PFSK-1 (cell line): ENCODE measurements at regions not wholly inside any gene's neighbourhood (a gene's known extent, or its start where the extent isn't known, plus 50 kb on each side); places are given as distances from the start of the nearest gene placed in this dataset.

Source experiments
- FOXP2 ChIP-seq: optimal IDR thresholded peaks from 2 replicates; pipeline ENCODE3; 2011; ENCODE audit warnings: borderline replicate concordance, control low read depth, inconsistent platforms; ENCODE audit not compliant: insufficient read depth; ENCODE audit errors: extremely low read length, extremely low read depth
- POLR2AphosphoS5 ChIP-seq: IDR thresholded peaks from 2 replicates; pipeline ENCODE4 v1.6.1; 2012; ENCODE audit warnings: low read depth, mild to moderate bottlenecking, control low read depth, low read length, moderate library complexity
- SIN3A ChIP-seq: IDR thresholded peaks from 2 replicates; pipeline ENCODE4 v1.6.1; 2012; ENCODE audit warnings: mild to moderate bottlenecking, low read length, moderate library complexity, borderline replicate concordance; ENCODE audit not compliant: insufficient read depth
- TAF1 ChIP-seq: IDR thresholded peaks from 2 replicates; pipeline ENCODE4 v1.6.1; 2012; ENCODE audit warnings: low read length, control low read depth, borderline replicate concordance; ENCODE audit not compliant: insufficient read depth
- TF ChIP-seq, protein P1 (sequence below), 2 experiments: IDR thresholded peaks; 2 replicates each; pipeline versions ENCODE4 v1.6.1 to v1.8.0; 2011 to 2012; ENCODE audit warnings: low read depth in 2 of 2, low read length in 2 of 2, control low read depth in 1 of 2, inconsistent platforms in 1 of 2, mild to moderate bottlenecking in 1 of 2, moderate library complexity in 1 of 2; ENCODE audit not compliant: insufficient read depth in 1 of 2

DNA sequence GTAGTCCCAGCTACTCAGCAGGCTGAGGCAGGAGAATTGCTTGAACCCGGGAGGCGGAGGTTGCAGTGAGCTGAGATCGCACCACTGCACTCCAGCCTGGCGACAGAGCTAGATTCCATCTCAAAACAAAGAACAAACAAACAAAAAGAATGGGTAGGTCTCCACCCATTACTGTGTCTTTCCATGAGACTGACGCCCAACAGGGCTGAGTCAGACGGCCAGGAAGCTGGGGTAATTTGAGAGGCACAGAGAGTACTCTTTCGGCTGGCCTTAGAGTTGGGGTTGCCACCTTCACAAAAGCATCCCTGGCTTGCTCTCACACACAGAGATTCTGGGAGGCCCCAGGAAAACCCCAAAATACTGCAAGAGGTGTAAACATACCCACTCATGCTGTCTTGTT is 72.0 kb upstream of the DHRSX start:
- TF ChIP-seq FOXP2, result no peak
- TF ChIP-seq, protein P1, sequence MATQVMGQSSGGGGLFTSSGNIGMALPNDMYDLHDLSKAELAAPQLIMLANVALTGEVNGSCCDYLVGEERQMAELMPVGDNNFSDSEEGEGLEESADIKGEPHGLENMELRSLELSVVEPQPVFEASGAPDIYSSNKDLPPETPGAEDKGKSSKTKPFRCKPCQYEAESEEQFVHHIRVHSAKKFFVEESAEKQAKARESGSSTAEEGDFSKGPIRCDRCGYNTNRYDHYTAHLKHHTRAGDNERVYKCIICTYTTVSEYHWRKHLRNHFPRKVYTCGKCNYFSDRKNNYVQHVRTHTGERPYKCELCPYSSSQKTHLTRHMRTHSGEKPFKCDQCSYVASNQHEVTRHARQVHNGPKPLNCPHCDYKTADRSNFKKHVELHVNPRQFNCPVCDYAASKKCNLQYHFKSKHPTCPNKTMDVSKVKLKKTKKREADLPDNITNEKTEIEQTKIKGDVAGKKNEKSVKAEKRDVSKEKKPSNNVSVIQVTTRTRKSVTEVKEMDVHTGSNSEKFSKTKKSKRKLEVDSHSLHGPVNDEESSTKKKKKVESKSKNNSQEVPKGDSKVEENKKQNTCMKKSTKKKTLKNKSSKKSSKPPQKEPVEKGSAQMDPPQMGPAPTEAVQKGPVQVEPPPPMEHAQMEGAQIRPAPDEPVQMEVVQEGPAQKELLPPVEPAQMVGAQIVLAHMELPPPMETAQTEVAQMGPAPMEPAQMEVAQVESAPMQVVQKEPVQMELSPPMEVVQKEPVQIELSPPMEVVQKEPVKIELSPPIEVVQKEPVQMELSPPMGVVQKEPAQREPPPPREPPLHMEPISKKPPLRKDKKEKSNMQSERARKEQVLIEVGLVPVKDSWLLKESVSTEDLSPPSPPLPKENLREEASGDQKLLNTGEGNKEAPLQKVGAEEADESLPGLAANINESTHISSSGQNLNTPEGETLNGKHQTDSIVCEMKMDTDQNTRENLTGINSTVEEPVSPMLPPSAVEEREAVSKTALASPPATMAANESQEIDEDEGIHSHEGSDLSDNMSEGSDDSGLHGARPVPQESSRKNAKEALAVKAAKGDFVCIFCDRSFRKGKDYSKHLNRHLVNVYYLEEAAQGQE (IDR thresholded peaks at IDR 0.05; ENCODE audit: insufficient read depth in 1 of 2, low read depth in 2 of 2, low read length in 2 of 2), result no peak
- no peak for TF ChIP-seq TAF1
- TF ChIP-seq POLR2AphosphoS5, result no peak
- no peak for TF ChIP-seq SIN3A
